Epithelial cell of esophagus (primary cell): ENCODE measurements at regions not wholly inside any gene's neighbourhood (a gene's known extent, or its start where the extent isn't known, plus 50 kb on each side); places are given as distances from the start of the nearest gene placed in this dataset.
"Not testable (repeated sequence)": the region's sequence is repeated elsewhere in the genome, so short reads cannot be mapped to it uniquely, and the experiment has no call there.

Experiments used
- DNase-seq: peaks from one replicate; pipeline ENCODE4 v3.0.0; 2010; ENCODE audit warnings: low read depth
- H3K4me3 ChIP-seq: 2 replicates; pipeline ENCODE4 v1.5.1; 2011; ENCODE audit warnings: mild to moderate bottlenecking, low read length, control low read depth
- CTCF ChIP-seq: IDR thresholded peaks from 2 replicates; pipeline ENCODE4 v1.5.1; 2011; ENCODE audit warnings: low read depth, mild to moderate bottlenecking, low read length, control low read depth, inconsistent platforms; ENCODE audit not compliant: insufficient read depth; ENCODE audit errors: missing control alignments

DNA sequence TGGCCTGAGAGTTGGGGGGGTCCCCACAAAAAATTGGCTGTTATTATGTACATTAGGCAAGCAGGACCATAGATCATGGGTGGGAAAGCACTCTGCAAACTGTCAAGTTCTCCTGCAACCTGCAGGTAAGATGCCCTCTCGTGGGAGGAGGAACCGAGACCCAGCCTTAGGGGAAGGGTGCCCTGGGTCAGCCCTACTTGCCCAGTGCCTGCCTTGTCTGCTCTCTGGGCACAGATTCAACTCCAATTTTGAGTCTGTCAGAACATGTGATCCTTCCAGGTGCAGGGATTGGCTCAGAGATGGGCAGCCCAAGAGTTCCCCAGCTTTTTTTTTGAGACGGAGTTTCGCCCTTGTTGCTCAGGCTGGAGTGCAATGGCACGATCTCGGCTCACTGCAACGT is 99.2 kb downstream of the PLXNA1 start:
- DNase-seq, result no peak
- TF ChIP-seq CTCF, result no peak
- H3K4me3 ChIP-seq, result no peak overlapping the region

- no peak overlapping the region for H3K4me3 ChIP-seq
- no peak for TF ChIP-seq CTCF
- DNase-seq, result no peak
Measured at GRCh38 chr3:127083778-127084397, 101.0 kb downstream of the PLXNA1 start.

DNA sequence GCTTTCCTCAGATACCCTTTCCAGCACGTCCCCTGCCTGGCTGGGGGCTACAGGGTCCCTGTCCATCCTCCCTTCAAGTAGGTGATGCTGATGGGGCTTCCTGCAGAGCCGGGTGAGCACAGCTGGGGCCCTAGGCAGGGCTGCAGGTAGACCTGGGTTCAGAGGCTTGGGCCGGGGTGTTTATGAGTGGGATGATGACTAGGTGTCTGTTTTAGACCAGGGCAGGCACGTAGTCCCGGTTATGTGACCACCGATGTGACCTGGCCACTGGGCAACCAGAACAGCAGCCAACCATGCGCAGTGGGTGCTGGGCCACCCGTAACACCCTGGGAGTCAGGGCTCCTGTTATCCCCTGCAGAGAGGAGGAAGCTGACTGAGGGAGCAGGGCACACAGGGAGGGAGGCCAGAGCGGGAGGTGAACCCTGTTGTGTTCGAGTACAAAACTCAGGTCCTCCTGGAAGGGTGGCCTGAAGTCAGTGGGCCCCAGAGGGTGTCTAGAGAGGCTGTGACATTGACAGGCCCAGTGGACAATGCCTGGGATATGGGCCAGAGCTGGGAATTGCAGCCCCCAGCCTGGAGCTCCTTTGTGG is 101.6 kb downstream of the PLXNA1 start:
- no peak overlapping the region for H3K4me3 ChIP-seq
- DNase-seq, result no peak
- no peak for TF ChIP-seq CTCF

- no peak for TF ChIP-seq CTCF
- H3K4me3 ChIP-seq, result no peak overlapping the region
- no peak for DNase-seq
Measured at GRCh38 chr3:127085576-127085975, 102.7 kb downstream of the PLXNA1 start.

DNA sequence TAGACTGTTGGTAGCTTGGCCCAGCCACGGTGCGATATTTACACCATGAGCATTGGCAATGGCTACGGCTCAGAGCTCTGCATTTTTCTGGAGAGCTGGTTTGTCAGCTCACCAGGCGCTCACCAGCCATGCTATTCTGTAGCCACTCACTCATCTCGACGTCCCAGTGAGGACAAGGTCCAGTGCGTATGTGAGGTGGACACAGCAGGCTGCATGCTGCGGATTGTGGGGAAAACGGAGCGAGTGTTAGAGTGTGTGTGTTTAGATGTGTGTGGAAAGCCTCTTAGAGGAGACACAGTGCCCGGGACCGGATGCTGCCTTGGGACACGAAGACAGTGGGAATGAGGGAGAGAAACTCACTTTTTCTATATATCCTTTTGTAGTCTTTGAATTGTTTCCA is 103.7 kb downstream of the PLXNA1 start:
- H3K4me3 ChIP-seq, DNase-seq: not testable (repeated sequence)

- no peak for TF ChIP-seq CTCF
- H3K4me3 ChIP-seq, result no peak overlapping the region
- no peak for DNase-seq
Measured at GRCh38 chr3:127087441-127087840, 104.5 kb downstream of the PLXNA1 start.

GRCh38 chr3:127088511-127089351 is 104.2 kb upstream of the PRR23E start:
- no peak overlapping the region for H3K4me3 ChIP-seq
- TF ChIP-seq CTCF, result no peak
- DNase-seq, result no peak
